22Rv1 (cell line): ENCODE measurements at regions not wholly inside any gene's neighbourhood (a gene's known extent, or its start where the extent isn't known, plus 50 kb on each side); places are given as distances from the start of the nearest gene placed in this dataset.

ENCODE experiments used
- ZFX ChIP-seq: fragments of 450-650 bp; IDR thresholded peaks from 2 replicates; pipeline ENCODE4 v1.6.1; 2017; ENCODE audit warnings: antibody characterized with exemption, borderline replicate concordance
- TF ChIP-seq, protein P1 (sequence below): fragments of 450-650 bp; IDR thresholded peaks from 2 replicates; pipeline ENCODE4 v1.5.1; 2017; ENCODE audit warnings: mild to moderate bottlenecking

DNA sequence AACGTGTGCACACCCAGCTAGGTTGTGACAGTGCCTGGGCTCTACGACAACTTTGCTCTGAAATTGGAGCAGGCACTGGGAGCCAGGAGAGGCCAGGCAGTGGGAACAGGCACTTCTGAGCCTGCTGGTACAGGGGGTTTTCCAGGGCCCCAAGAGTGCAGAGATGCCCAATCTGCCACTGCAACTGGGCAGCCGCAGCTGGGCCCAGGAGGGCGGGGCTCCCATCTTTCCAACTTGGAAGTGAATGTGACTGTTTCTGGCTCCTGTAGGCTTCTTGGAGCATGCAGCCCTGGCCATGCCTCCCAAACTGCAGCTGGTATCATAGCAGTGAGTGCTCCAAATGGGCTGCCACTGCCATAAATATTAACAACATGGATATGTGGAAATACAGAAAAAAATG is 465.1 kb upstream of the PABPC4L start:
- TF ChIP-seq, protein P1, sequence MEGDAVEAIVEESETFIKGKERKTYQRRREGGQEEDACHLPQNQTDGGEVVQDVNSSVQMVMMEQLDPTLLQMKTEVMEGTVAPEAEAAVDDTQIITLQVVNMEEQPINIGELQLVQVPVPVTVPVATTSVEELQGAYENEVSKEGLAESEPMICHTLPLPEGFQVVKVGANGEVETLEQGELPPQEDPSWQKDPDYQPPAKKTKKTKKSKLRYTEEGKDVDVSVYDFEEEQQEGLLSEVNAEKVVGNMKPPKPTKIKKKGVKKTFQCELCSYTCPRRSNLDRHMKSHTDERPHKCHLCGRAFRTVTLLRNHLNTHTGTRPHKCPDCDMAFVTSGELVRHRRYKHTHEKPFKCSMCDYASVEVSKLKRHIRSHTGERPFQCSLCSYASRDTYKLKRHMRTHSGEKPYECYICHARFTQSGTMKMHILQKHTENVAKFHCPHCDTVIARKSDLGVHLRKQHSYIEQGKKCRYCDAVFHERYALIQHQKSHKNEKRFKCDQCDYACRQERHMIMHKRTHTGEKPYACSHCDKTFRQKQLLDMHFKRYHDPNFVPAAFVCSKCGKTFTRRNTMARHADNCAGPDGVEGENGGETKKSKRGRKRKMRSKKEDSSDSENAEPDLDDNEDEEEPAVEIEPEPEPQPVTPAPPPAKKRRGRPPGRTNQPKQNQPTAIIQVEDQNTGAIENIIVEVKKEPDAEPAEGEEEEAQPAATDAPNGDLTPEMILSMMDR: no peak
- TF ChIP-seq ZFX: no peak
